NOMO-1 treated with DMSO at 0.1 percent for 48 hours (cell line): ENCODE measurements at regions not wholly inside any gene's neighbourhood (a gene's known extent, or its start where the extent isn't known, plus 50 kb on each side); places are given as distances from the start of the nearest gene placed in this dataset.
"Not testable (repeated sequence)": the region's sequence is repeated elsewhere in the genome, so short reads cannot be mapped to it uniquely, and the experiment has no call there.

Experiments
- DNase-seq: peaks from one replicate; lab custom pipeline; 2025; ENCODE audit not compliant: unreplicated experiment; lab: John Stamatoyannopoulos, UW

DNA sequence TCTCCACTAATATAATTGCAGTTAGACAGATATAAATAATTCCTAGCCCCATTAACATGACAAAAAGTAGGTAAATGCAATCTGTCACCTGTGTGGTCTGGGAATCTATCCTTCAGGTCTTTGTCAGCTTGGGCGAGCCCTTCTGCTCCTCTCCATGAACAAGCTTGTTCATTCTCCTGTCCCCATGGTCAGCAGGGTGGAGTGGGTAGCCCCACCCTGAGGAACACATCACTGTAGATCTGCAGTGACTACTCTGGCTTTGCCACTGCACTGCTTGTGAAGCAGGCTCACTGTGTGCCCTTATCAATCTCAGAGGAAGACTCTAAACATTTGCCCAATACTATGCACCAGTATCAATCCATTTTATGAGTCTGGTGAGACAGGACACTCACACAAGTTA, 279.0 kb downstream of the MATN1 start:
- DNase-seq = no peak

DNA sequence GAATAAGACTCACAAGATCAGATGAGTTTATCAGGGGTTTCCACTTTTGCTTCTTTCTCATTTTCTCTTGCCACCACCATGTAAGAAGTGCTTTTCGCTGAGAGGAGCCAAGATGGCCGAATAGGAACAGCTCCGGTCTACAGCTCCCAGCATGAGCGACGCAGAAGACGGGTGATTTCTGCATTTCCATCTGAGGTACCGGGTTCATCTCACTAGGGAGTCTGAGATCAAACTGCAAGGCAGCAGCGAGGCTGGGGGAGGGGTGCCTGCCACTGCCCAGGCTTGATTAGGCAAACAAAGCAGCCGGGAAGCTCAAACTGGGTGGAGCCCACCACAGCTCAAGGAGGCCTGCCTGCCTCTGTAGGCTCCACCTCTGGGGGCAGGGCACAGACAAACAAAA, 285.1 kb downstream of the MATN1 start:
- not testable (repeated sequence) for DNase-seq

- DNase-seq = no peak
These were observed 286.3 kb downstream of the MATN1 start for GRCh38 chr1:30437059-30437576.

DNA sequence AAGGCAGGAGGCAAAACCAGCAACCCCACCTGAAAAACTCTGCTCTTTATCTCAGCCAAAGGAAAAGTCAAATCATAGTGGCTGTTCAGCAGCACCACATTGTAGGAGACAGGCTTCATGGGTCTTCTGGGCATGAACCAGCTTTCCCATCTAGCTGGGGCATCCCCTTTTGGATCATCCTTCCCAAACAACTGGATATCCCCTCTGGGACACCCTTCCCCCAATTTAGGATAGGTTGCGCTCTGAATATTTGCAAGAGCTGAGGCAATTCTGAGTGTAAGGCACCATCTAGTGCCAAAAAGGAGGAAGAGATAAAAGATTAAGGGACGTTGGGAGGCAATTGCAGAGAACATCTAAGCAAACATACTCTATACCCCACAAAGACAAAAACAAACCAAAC, 295.8 kb downstream of the MATN1 start:
- DNase-seq = no peak

DNA sequence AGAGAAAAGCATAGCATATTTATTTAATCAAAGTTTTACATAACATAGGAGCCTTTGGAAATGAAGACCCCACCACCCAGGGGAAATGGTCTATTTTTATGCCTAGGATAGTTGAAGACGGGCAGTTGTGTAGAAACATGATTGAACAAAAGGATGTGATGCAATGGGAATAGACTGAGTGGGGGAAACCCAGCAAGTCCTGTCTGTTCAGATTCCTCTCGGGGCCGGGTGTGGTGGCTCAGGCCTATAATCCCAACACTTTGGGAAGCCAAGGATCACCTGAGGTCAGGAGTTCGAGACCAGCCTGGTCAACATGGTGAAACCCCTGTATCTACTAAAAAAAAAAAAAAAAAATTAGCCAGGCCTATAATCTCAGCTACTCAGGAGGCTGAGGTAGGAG, 298.3 kb downstream of the MATN1 start:
- DNase-seq = no peak

- DNase-seq = no peak
These were observed 299.8 kb downstream of the MATN1 start for GRCh38 chr1:30423570-30423969.

DNA sequence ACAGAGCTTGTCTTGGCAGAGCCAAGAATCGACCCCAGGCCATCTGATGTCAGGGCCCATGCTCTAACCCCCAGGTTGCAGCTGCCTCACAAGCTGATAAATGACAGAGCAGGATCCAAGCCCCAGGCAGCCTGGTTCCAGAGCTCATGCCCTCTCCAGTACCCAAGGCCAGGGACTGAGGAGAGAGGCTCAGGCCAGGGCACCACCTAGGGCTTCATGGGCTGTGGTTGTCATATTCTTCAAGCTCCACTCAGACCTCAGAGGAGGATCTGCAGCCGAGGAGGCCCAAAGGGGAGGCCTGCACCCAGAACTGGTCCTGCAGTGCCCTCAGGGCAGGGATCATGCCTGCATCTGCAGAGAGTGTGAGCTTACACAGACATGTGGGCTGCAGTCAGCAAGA, 301.1 kb downstream of the MATN1 start:
- no peak for DNase-seq

DNA sequence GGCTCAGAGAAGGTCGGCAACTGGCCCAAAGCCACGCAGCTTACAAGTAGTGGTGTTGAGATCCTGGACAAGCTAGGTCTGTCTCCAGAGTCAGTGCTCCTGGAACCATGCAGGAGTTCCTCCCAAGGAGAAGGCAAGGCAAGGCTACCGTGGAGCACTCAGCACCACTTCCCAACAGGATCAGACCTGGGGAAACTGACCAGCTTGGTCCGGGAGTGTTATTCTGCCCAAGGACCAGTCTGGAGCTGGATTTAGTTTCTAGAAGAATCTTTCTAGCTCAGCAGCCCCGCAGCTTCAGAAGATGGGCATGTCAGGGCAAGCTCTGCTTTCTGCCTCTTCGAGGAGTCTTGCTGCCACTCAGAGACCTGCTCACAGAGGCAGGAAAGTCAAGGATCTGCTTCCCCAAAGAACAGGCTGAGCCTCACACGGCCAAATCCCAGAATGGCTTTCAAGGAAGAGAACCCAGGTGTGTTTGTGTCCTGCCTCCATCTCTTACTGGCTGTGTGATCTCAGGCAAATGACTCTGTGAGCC, 302.8 kb downstream of the MATN1 start:
- DNase-seq = no peak

GRCh38 chr1:30419831-30420230, 303.6 kb downstream of the MATN1 start:
- DNase-seq = no peak

- no peak for DNase-seq
These were observed 304.3 kb downstream of the MATN1 start for GRCh38 chr1:30418939-30419720.

GRCh38 chr1:30418061-30418938, 305.1 kb downstream of the MATN1 start:
- DNase-seq = no peak

DNA sequence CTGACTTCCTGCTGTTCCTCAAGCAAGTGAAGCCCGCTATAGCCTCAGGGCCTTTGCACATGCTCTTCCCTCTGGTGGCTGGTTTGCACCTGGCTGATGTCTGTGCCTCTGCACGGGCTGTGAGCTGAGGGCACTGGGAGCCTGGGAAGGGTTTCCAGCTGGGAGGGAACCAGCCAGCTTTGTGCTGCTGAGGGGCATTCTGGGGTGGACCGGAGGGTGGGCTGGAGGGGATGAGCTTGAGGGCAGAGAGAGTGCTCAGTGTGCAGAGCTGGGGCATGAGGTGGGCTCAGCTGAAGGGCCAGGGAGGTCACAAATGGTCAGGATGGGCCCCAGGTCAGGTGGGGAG, 305.7 kb downstream of the MATN1 start:
- DNase-seq = no peak

- DNase-seq = no peak
These were observed 306.2 kb downstream of the MATN1 start for GRCh38 chr1:30417001-30417700.

DNA sequence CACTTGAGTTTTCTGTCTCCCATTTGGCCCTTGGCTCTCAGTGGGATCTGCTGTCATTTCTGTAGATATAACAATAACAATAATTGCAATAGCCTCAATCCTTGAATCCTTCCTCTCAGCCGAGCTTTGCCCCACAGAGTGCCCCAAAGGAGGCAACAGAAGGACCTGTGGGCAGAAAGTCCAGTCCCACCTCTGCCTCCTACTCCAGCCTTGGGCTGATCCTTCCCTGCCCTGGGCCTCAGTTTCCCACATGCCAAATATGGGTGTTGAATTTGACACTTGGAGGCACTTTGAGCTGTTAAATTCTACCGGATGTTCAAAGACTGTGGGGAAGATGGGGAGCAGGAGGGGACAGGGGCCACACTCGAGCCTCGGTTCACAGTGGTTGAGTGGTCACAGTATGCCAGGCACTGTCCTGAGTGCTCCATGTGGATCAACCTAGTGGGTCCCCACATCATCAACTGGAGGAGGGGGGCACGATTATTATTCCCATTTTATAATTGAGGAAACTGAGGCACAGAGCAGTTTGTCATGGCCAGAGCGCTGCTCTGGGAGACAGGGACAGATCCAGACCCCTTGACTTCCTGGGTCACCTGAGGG, 307.1 kb downstream of the MATN1 start:
- DNase-seq = no peak

- DNase-seq = no peak
These were observed 308.0 kb downstream of the MATN1 start for GRCh38 chr1:30415171-30415940.

DNA sequence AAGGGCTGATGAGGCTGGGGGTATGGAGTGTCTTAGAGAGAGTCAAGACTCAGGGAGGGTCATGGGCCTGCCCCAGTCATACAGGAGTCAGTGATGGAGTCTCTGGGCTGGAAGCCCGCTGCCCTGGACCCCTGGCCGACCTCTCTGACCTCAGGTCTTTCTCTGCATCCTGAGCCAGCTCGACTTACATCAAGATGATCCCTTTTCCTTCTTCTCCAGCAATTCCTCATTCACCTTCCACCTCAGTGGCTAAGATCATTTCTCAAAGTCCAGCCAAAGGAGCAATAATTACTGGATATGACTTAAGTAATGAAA, 308.6 kb downstream of the MATN1 start:
- no peak for DNase-seq

- no peak for DNase-seq
These were observed 309.1 kb downstream of the MATN1 start for GRCh38 chr1:30414086-30414850.

DNA sequence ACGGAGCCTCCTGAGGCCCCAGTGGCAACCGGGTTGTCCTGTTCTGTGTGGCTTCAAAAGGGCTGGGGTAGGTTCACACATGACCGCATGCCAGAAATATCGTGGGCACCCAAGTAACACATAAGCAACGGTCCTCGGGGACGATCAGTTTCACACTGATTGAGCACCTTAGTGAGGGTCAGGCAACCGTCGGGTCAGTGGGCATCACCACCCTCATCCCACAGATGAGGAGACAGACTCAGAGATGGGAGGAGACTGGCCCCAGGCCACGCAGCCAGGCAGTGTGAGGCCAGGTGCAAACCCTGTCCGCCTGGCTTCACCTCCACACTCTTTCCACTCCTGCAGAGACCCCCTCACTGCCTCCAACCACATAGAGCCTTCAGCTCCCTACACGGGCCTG, 309.8 kb downstream of the MATN1 start:
- no peak for DNase-seq

DNA sequence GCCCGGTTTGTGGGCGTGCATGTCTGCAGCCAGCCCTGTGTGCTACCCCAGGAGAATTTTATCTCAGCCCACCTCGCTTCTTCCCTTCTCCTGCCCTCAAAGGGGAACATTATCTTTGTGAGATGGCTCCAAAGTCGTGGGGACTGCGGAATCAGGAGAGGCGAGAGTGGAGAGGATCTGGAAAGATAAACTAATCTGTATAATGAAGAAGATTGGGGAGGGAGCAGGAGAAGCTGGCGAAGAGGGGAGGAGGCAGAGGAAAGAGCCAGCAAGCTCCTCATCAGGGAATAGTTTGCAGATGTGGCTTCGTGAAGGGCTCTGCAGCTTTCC, 310.3 kb downstream of the MATN1 start:
- no peak for DNase-seq
